A549 (cell line): ENCODE measurements at regions not wholly inside any gene's neighbourhood (a gene's known extent, or its start where the extent isn't known, plus 50 kb on each side); places are given as distances from the start of the nearest gene placed in this dataset.

ENCODE experiments used
- ATAC-seq, 2 experiments: fragments of 200-7000 bp in 1 of 2; fragments of >200 bp in 1 of 2; cut with Nextera tagmentation in 1 of 2; cut with Tn5 transposase in 1 of 2; 3 replicates each; pipeline versions ENCODE4 v1.8.0 to v1.9.1; 2018 to 2020; ENCODE audit warnings: mild to moderate bottlenecking in 1 of 2, moderate library complexity in 1 of 2
- CTCF ChIA-PET: fragments of 300-600 bp; sonication (Branson Sonifier 250); formaldehyde crosslinking; extraction: SDS; loops from one replicate; lab custom pipeline; 2021; ENCODE audit warnings: antibody characterized with exemption, inconsistent platforms; lab: Yijun Ruan, JAX
- POLR2A ChIA-PET: fragments of 350-600 bp; formaldehyde crosslinking; extraction: SDS; loops from one replicate; lab custom pipeline; 2021; ENCODE audit warnings: antibody characterized with exemption, inconsistent platforms; lab: Yijun Ruan, JAX
- DNase-seq, 2 experiments: peaks; one replicate each; pipeline versions ENCODE4 v3.0.0 to v3.0.0-alpha.2; 2011 to 2016; ENCODE audit warnings: low read depth in 1 of 2, low spot score in 1 of 2
- FAIRE-seq: peaks from 2 replicates; lab custom pipeline; 2011; peaks lifted over from hg19 to GRCh38; lab: Jason Lieb, UNC
- H3K27ac ChIP-seq, 2 experiments: fragments of >200 bp; sonication (Bioruptor Twin); formaldehyde crosslinking; 3 replicates each; pipeline ENCODE4 v1.5.1; 2016 to 2017
- H3K4me1 ChIP-seq: fragments of >200 bp; sonication (Bioruptor Twin); formaldehyde crosslinking; 3 replicates; pipeline ENCODE4 v1.6.1; 2016
- H3K4me2 ChIP-seq: fragments of >200 bp; sonication (Bioruptor Twin); formaldehyde crosslinking; 3 replicates; pipeline ENCODE4 v1.6.1; 2016
- H3K4me3 ChIP-seq: fragments of >200 bp; sonication (Bioruptor Twin); formaldehyde crosslinking; 3 replicates; pipeline ENCODE4 v1.5.1; 2016
- H3K9me3 ChIP-seq: fragments of >200 bp; sonication (Bioruptor Twin); formaldehyde crosslinking; 3 replicates; pipeline ENCODE4 v1.6.1; 2016
- BCL3 ChIP-seq: fragments of >200 bp; sonication (Bioruptor Twin); formaldehyde crosslinking; IDR thresholded peaks from 3 replicates; pipeline ENCODE4 v1.6.1; 2016
- BHLHE40 ChIP-seq: IDR thresholded peaks from 2 replicates; pipeline ENCODE4 v1.6.1; 2012; ENCODE audit warnings: low read depth, low read length, inconsistent platforms
- CEBPB ChIP-seq, 2 experiments: fragments of >200 bp in 1 of 2; sonication (Bioruptor Twin) in 1 of 2; formaldehyde crosslinking in 1 of 2; IDR thresholded peaks; 2 replicates each; pipeline ENCODE4 v1.6.1; 2012 to 2016
- CHD2 ChIP-seq: fragments of 150-350 bp; IDR thresholded peaks from 2 replicates; pipeline ENCODE4 v1.6.1; 2014; ENCODE audit warnings: low read length; ENCODE audit not compliant: partially characterized antibody
- CHD4 ChIP-seq: fragments of 200-600 bp; sonication (generic); IDR thresholded peaks from 2 replicates; pipeline ENCODE4 v1.6.1; 2016; ENCODE audit warnings: antibody characterized with exemption, mild to moderate bottlenecking, borderline replicate concordance
- CTCF ChIP-seq: fragments of >200 bp; sonication (Bioruptor Twin); formaldehyde crosslinking; IDR thresholded peaks from 3 replicates; pipeline ENCODE4 v1.5.1; 2016
- FOSB ChIP-seq: fragments of 250-450 bp; sonication (Bioruptor Pico); IDR thresholded peaks from 2 replicates; pipeline ENCODE4 v1.5.0; 2020; ENCODE audit warnings: mild to moderate bottlenecking, moderate library complexity
- FOSL2 ChIP-seq, 2 experiments: fragments of 450-650 bp in 1 of 2; fragments of >200 bp in 1 of 2; sonication (Bioruptor Twin) in 1 of 2; formaldehyde crosslinking; IDR thresholded peaks; 2 replicates each; pipeline versions ENCODE4 v1.5.0 to v1.6.1; 2016 to 2020; ENCODE audit warnings: mild to moderate bottlenecking in 1 of 2, moderate library complexity in 1 of 2
- HDAC2 ChIP-seq: fragments of 200-600 bp; sonication (generic); IDR thresholded peaks from 2 replicates; pipeline ENCODE4 v1.6.1; 2016
- MAX ChIP-seq: IDR thresholded peaks from 2 replicates; pipeline ENCODE4 v1.6.1; 2012
- MAZ ChIP-seq: fragments of 150-350 bp; IDR thresholded peaks from 2 replicates; pipeline ENCODE4 v1.6.1; 2014; ENCODE audit warnings: antibody characterized with exemption, low read depth, low read length, borderline replicate concordance
- NFE2L2 ChIP-seq: fragments of 150-350 bp; conservative IDR thresholded peaks from 2 replicates; pipeline ENCODE4 v1.6.1; 2014; ENCODE audit warnings: low read length
- PBX3 ChIP-seq: IDR thresholded peaks from 2 replicates; pipeline ENCODE4 v1.6.1; 2012
- POLR2A ChIP-seq: IDR thresholded peaks from 2 replicates; pipeline ENCODE4 v1.6.1; 2012; ENCODE audit warnings: mild to moderate bottlenecking, low read length
- RARB ChIP-seq: fragments of 250-450 bp; sonication (Bioruptor Pico); IDR thresholded peaks from 2 replicates; pipeline ENCODE4 v1.8.0; 2021; ENCODE audit warnings: mild to moderate bottlenecking, moderate library complexity
- RFX5 ChIP-seq: fragments of 450-650 bp; IDR thresholded peaks from 2 replicates; pipeline ENCODE4 v1.7.1; 2014; ENCODE audit warnings: antibody characterized with exemption, mild to moderate bottlenecking, moderate library complexity
- RNF2 ChIP-seq: fragments of 200-600 bp; sonication (generic); IDR thresholded peaks from 2 replicates; pipeline ENCODE4 v1.6.1; 2016; ENCODE audit warnings: low read depth, mild to moderate bottlenecking, antibody characterized with exemption, moderate library complexity, borderline replicate concordance
- TFCP2L1 ChIP-seq: fragments of 250-450 bp; sonication (Bioruptor Pico); IDR thresholded peaks from 2 replicates; pipeline ENCODE4 v1.5.0; 2021; ENCODE audit warnings: mild to moderate bottlenecking
- USF2 ChIP-seq: fragments of 450-650 bp; IDR thresholded peaks from 2 replicates; pipeline ENCODE4 v1.6.1; 2014; ENCODE audit warnings: antibody characterized with exemption
- ZC3H11A ChIP-seq: fragments of 450-650 bp; IDR thresholded peaks from 2 replicates; pipeline ENCODE4 v1.6.1; 2014; ENCODE audit warnings: antibody characterized with exemption, mild to moderate bottlenecking
- ZNF302 ChIP-seq: fragments of 250-450 bp; sonication (Bioruptor Pico); IDR thresholded peaks from 2 replicates; pipeline ENCODE4 v1.9.0; 2021; ENCODE audit warnings: inconsistent platforms, mild to moderate bottlenecking, moderate library complexity
- ZSCAN20 ChIP-seq: fragments of 250-450 bp; sonication (Bioruptor Pico); IDR thresholded peaks from 2 replicates; pipeline ENCODE4 v1.8.0; 2022; ENCODE audit warnings: mild to moderate bottlenecking, moderate library complexity
- WGBS: methylation state at CpG from one replicate; pipeline ENCODE4 v1.1.6; 2017; ENCODE audit errors: missing lambda C conversion rate; 5-methylcytosine and 5-hydroxymethylcytosine counted together

- POLR2A ChIA-PET: no interaction called here
- H3K4me2 ChIP-seq: no peak overlapping the region
- no peak for DNase-seq
- H3K9me3 ChIP-seq: no peaks in the 10 kb centered on the region
- CTCF ChIA-PET: no interaction called here
- H3K27ac ChIP-seq: no peak overlapping the region
- H3K4me3 ChIP-seq: no peak overlapping the region
- TF ChIP-seq CEBPB (IDR thresholded peaks at IDR 0.05): no peak
- no peak for TF ChIP-seq PBX3
- TF ChIP-seq FOSL2 (IDR thresholded peaks at IDR 0.05): no peak
- TF ChIP-seq FOSL2 (CRISPR knock-in tag; IDR thresholded peaks at IDR 0.05): no peak
- no peak for TF ChIP-seq CHD2
- TF ChIP-seq MAX: no peak
- no peak for TF ChIP-seq RARB (CRISPR knock-in tag)
- no peak for TF ChIP-seq MAZ
- no peak for TF ChIP-seq ZNF302 (CRISPR knock-in tag)
- no peak for TF ChIP-seq ZC3H11A
- no peak for TF ChIP-seq RFX5
- TF ChIP-seq POLR2A: no peak
- no peak for TF ChIP-seq BHLHE40
- TF ChIP-seq FOSB (CRISPR knock-in tag): no peak
- TF ChIP-seq HDAC2: no peak
- no peak for TF ChIP-seq NFE2L2
- TF ChIP-seq USF2: no peak
- no peak for TF ChIP-seq BCL3
- TF ChIP-seq CHD4: no peak
- no peak for TF ChIP-seq ZSCAN20
- TF ChIP-seq RNF2: no peak
- TF ChIP-seq, all 56 proteins: peak for 0
- H3K4me1 ChIP-seq: no peaks in the 10 kb centered on the region
- FAIRE-seq: no peak
- ATAC-seq: no peak
- WGBS: 90% methylated on average over 2 of the region's 2 CpGs
Measured at GRCh38 chr13:34545461-34545860, 396.6 kb upstream of the NBEA start.

GRCh38 chr13:34546344-34547250, 395.5 kb upstream of the NBEA start:
- CTCF ChIA-PET: no interaction called here
- Histone ChIP-seq H3K9me3 (no peaks in the 10 kb centered on the region), H3K27ac (no peak overlapping the region), H3K4me1 (no peaks in the 10 kb centered on the region), H3K4me3 (no peak overlapping the region), H3K4me2 (no peak overlapping the region)
- POLR2A ChIA-PET: no interaction called here
- WGBS: 88% methylated on average over 5 of the region's 5 CpGs
- DNase-seq (no peak), FAIRE-seq (no peak), ATAC-seq (no peak)
- TF ChIP-seq CHD4 (no peak), CTCF (no peak), NFE2L2 (no peak), TFCP2L1 (no peak)
